Activated CD4-positive, alpha-beta T cell treated with anti-CD3 and anti-CD28 coated beads for 36 hours (primary cell): ENCODE measurements at regions not wholly inside any gene's neighbourhood (a gene's known extent, or its start where the extent isn't known, plus 50 kb on each side); places are given as distances from the start of the nearest gene placed in this dataset.

Experiments
- ATAC-seq: fragments of 200-7000 bp; cut with Tn5 transposase; one replicate; pipeline ENCODE4 v1.10.0; 2021; ENCODE audit warnings: mild to moderate bottlenecking, moderate library complexity
- CTCF ChIA-PET: fragments of 350-600 bp; sonication (Branson Sonifier 250); formaldehyde crosslinking; loops from one replicate; lab custom pipeline; 2021; ENCODE audit warnings: antibody characterized with exemption; lab: Charles Lee
- POLR2A ChIA-PET: fragments of 350-600 bp; sonication (Branson Sonifier 250); formaldehyde crosslinking; loops from one replicate; lab custom pipeline; 2021; ENCODE audit warnings: antibody characterized with exemption, inconsistent platforms; lab: Charles Lee
- DNase-seq: peaks from one replicate; pipeline ENCODE4 v3.0.0-alpha.2; 2020
- H3K27ac Mint-ChIP-seq: one replicate; pipeline ENCODE4 v1.8.0; 2021; ENCODE audit warnings: mixed read lengths
- H3K27me3 Mint-ChIP-seq: one replicate; pipeline ENCODE4 v1.8.0; 2021; ENCODE audit warnings: mixed read lengths
- H3K36me3 Mint-ChIP-seq: one replicate; pipeline ENCODE4 v1.8.0; 2021; ENCODE audit warnings: low read depth, mixed read lengths
- H3K4me1 Mint-ChIP-seq: one replicate; pipeline ENCODE4 v1.8.0; 2021; ENCODE audit warnings: mixed read lengths
- H3K4me3 Mint-ChIP-seq: one replicate; pipeline ENCODE4 v1.8.0; 2021; ENCODE audit warnings: mild to moderate bottlenecking, moderate library complexity, mixed read lengths
- H3K9me3 Mint-ChIP-seq: one replicate; pipeline ENCODE4 v1.8.0; 2021; ENCODE audit warnings: low read depth, mixed read lengths
- intact Hi-C, 2 experiments: fragments of 100-400 bp; cut with DNase I in 1 of 2; cut with micrococcal nuclease in 1 of 2; formaldehyde crosslinking; loops; one replicate each; pipeline versions ENCODE4 v1.14.2 to v1.15.1; 2022 to 2024; cut with DNase I, micrococcal nuclease

DNA sequence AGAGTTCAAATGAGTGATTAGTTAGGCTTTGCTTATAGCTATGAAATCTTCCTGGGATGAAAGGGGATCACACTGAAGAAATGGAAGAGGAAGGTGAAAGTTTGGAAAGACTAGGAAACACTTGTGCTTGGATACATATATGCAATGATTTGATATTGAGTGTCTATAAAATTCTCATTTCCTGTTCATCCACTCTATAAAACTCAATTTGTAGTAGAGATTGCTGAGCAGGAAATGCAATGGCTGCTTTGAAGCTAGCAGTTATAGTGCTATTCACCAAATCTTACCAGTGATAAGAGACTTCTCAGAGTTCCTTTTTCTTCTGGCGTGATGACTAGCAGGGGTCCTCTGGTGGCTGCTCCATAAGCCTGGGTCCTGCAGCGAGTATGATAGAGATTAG, 128.1 kb upstream of the HPF1 start:
- POLR2A ChIA-PET: no interaction called here
- intact Hi-C loops: no loop called here
- H3K4me3 Mint-ChIP-seq: no peak overlapping the region
- H3K4me1 Mint-ChIP-seq: no peaks in the 10 kb centered on the region
- CTCF ChIA-PET: no interaction called here
- H3K9me3 Mint-ChIP-seq: peaks cover 8% of the 10 kb centered on the region
- no peak overlapping the region for H3K27ac Mint-ChIP-seq
- no peaks in the 10 kb centered on the region for H3K36me3 Mint-ChIP-seq
- ATAC-seq: no peak
- H3K27me3 Mint-ChIP-seq: no peaks in the 10 kb centered on the region
- no peak for DNase-seq

DNA sequence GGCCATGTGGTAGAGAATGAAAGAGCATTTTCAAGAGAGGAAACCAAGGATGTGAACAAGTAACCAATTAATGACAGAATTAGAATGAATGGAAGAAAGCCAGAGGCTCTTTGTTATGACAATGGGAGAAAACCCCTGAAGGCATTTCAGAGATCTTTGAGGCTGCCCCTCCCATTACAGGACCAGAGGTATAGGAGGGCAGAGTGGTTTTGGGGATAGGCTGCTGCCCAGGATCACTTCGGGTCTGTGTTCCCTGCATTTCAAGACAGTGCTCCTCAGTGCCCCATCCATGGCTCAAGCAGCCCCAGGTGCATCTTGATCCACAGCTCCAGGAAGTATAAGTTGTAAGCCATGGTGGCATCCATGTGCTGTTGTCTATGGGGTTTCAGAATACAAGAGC, 124.0 kb upstream of the HPF1 start:
- POLR2A ChIA-PET: no interaction called here

DNA sequence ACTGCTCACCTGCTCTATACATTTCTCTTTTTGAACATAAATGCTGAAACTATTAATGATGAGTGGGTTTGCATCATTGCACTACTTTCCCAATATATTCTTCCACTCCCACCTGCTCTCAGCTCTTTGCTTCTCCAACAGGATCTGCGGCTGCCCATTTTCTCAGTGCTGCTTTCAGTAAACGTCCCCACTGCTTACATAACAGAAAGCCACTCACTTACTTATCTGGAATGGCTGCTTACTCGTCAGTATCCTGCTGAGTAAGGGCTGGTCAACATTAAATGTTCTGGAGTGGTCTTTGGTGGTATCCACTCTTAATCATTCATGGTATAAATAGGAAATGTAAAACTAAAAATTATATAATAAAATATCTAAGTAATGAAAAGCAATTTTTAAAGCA, 112.8 kb upstream of the HPF1 start:
- intact Hi-C loops: no loop called here
- DNase-seq: no peak
- Mint-ChIP-seq H3K4me3 (no peak overlapping the region), H3K27me3 (peaks cover 4% of the 10 kb centered on the region), H3K4me1 (no peaks in the 10 kb centered on the region), H3K27ac (no peak overlapping the region), H3K36me3 (no peaks in the 10 kb centered on the region), H3K9me3 (no peaks in the 10 kb centered on the region)
- POLR2A ChIA-PET: no interaction called here
- ATAC-seq: no peak
- CTCF ChIA-PET: interaction anchor here (0.5 to 0.6 kb wide), 2 partner anchors 52 to 552 kb away, joined by 4 to 5 read pairs; no protein-coding TSS in a partner anchor

More for the DNA sequence above, 124.0 kb upstream of the HPF1 start:
- CTCF ChIA-PET: no interaction called here
- intact Hi-C loops: no loop called here
- Mint-ChIP-seq H3K27me3 (no peaks in the 10 kb centered on the region), H3K4me1 (no peaks in the 10 kb centered on the region), H3K4me3 (no peak overlapping the region), H3K36me3 (no peaks in the 10 kb centered on the region), H3K27ac (no peak overlapping the region), H3K9me3 (no peaks in the 10 kb centered on the region)
- no peak for ATAC-seq
- DNase-seq: no peak

DNA sequence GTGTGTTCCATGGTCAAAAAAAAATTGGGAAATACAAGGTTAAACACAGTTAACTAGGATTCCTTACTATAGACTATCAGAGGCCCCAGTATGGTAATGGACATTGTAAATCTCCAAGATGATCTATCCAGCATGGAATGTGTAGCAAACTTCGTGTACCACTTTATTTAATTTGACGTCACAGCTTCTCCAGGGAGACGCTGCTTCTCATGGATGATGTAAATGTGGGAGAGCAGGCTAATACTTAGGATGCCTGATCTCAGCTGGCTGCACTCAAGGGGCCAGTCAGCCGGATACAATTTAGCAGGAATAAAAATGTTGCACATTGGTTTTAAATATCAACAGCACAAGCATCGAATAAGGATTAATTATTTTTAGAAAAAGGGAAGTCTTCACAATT, 111.7 kb upstream of the HPF1 start:
- H3K4me3 Mint-ChIP-seq: no peak overlapping the region
- ChIA-PET POLR2A (no interaction called here), CTCF (no interaction called here)
- DNase-seq (no peak), ATAC-seq (no peak)
- H3K4me1 Mint-ChIP-seq: no peaks in the 10 kb centered on the region
- H3K27me3 Mint-ChIP-seq: peaks cover 4% of the 10 kb centered on the region
- no peaks in the 10 kb centered on the region for H3K9me3 Mint-ChIP-seq
- H3K27ac Mint-ChIP-seq: no peak overlapping the region
- H3K36me3 Mint-ChIP-seq: no peaks in the 10 kb centered on the region
- intact Hi-C loops: no loop called here

DNA sequence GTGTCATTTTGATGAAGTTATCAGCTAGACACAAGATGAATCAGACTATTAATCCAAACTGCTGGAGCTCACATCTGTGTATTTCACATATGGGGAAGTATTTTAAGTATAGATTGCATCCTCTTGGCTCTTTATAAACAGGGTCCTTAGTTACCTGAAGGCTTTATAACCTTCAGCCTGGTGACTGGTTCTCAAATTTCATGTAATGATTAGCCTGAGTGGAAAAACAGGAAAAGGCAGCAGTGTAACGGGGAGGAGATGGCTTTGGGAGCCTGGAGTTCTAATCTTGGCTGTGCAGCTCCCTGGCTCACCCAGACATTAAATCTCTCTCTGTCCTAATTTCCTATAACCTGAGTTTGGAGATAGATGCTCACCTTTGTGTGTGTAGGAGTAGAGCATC, 103.8 kb upstream of the HPF1 start:
- intact Hi-C loops: no loop called here
- POLR2A ChIA-PET: no interaction called here
- no peaks in the 10 kb centered on the region for H3K36me3 Mint-ChIP-seq
- ATAC-seq (no peak), DNase-seq (no peak)
- H3K4me1 Mint-ChIP-seq: no peaks in the 10 kb centered on the region
- no peak overlapping the region for H3K4me3 Mint-ChIP-seq
- peaks cover 4% of the 10 kb centered on the region for H3K27me3 Mint-ChIP-seq
- CTCF ChIA-PET: no interaction called here
- H3K27ac Mint-ChIP-seq: no peak overlapping the region
- H3K9me3 Mint-ChIP-seq: no peaks in the 10 kb centered on the region

DNA sequence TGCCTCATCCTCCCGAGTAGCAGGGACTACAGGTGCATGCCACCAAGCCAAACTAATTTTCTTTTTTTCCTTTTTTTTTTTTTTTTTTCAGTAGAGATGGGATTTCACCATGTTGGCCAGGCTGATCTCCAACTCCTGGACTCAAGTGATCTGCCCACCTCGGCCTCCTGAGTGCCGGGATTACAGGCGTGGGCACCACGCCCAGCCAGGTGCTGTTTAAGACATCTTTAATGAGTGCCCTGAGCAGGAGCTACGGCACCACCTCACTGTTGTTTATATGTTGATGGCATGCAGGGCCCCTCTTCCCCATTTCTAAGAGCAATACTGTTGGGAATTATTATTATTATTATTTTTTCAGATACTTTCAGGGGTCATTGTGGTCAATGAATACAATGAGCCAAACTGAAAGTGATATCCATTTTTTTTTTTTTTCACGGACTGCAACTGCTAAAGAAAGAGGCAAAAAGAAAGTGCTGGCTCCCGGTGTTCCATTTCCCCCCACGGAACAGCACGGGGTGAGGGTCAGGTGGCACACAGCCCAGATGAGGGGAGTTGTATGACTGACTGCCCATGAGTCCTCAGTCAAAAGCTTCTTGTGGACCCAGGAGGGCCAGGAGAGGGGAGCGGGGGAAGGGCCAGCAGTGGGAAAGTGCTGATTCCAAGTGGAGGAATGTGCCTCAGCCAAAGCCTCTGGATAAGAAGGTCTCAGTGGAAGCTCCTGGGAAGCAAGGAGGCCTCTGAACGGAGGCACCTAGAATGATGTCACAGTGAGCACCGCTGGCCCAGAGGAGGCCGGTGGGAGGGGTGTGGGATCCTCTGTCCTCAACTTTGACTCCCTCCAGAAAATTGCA, 101.8 kb upstream of the HPF1 start:
- Mint-ChIP-seq H3K9me3 (no peaks in the 10 kb centered on the region), H3K36me3 (no peaks in the 10 kb centered on the region), H3K4me1 (no peaks in the 10 kb centered on the region), H3K4me3 (no peak overlapping the region), H3K27me3 (peaks cover 4% of the 10 kb centered on the region), H3K27ac (no peak overlapping the region)
- ChIA-PET POLR2A (no interaction called here), CTCF (no interaction called here)
- DNase-seq (no peak), ATAC-seq (no peak)
- intact Hi-C loops: no loop called here

DNA sequence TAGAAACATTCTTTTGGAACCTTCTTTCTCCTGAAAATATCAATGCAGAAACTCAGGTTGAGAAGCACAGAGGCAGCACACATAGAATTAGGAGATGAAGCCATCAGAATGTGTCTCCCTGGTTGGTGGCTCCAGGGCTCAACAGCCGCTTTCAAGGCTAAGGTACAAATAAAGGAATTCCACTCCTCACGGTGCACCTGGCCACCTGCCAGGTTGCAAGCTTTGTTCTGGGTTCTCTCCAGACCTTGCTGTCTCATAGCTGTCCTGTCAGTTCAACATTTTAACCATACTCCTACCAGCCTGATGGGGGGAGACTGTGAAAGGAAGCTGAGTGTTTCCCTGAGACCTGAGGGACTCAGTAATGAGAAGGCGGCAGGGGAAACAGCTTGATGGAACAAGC, 96.3 kb upstream of the HPF1 start:
- Mint-ChIP-seq H3K27ac (no peak overlapping the region), H3K4me1 (no peaks in the 10 kb centered on the region), H3K9me3 (no peaks in the 10 kb centered on the region), H3K4me3 (no peak overlapping the region), H3K36me3 (no peaks in the 10 kb centered on the region), H3K27me3 (peaks cover 1% of the 10 kb centered on the region)
- POLR2A ChIA-PET: no interaction called here
- ATAC-seq: no peak
- intact Hi-C loops: no loop called here
- no peak for DNase-seq
- CTCF ChIA-PET: no interaction called here

DNA sequence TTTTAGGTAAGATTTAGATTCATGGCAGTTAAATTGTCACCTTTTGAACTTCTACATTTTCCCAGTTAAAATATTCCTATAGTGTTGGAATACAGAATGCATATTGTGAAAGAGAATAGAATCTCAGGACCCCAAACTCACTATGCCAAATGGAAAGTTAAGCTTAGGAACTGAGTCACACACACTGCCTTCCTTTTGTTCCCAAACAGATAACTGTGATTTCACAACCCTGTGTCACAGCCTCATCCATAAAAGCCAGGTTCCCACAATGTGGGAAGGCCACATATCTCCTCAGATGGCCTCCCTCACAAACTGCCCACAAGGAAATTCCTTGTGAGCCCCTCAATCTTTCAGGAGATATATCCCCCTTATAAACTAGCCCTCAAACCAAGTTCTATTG, 94.7 kb upstream of the HPF1 start:
- Mint-ChIP-seq H3K27me3 (peaks cover 1% of the 10 kb centered on the region), H3K9me3 (no peaks in the 10 kb centered on the region), H3K27ac (no peak overlapping the region), H3K36me3 (no peaks in the 10 kb centered on the region), H3K4me3 (no peak overlapping the region), H3K4me1 (no peaks in the 10 kb centered on the region)
- DNase-seq (no peak), ATAC-seq (no peak)
- CTCF ChIA-PET: no interaction called here
- POLR2A ChIA-PET: no interaction called here
- intact Hi-C loops: no loop called here

DNA sequence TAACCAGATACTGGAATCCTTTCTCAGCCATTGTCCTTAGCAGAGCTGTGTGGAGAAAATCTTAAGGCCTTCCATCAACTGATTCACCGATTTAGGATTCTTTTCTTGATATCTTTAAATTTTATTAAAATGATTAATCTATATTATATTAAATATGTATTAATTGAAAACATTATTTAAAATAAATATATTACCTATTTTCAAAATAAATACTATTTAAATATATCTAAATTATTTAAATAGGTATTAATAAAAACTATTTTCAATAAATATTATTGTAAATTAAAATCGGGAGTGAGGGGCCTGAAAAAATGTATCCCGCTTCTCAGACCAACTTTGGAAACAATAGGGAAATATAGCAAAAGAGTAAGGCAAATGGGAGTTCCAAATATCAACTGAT, 94.0 kb upstream of the HPF1 start:
- no peak overlapping the region for H3K27ac Mint-ChIP-seq
- DNase-seq (no peak), ATAC-seq (no peak)
- POLR2A ChIA-PET: no interaction called here
- H3K9me3 Mint-ChIP-seq: no peaks in the 10 kb centered on the region
- CTCF ChIA-PET: interaction anchor here (0.6 kb wide), 1 partner anchor 12 kb away, joined by 3 read pairs; no protein-coding TSS in a partner anchor
- H3K4me3 Mint-ChIP-seq: no peak overlapping the region
- H3K27me3 Mint-ChIP-seq: peaks cover 1% of the 10 kb centered on the region
- H3K36me3 Mint-ChIP-seq: no peaks in the 10 kb centered on the region
- H3K4me1 Mint-ChIP-seq: no peaks in the 10 kb centered on the region
- intact Hi-C loops: no loop called here

DNA sequence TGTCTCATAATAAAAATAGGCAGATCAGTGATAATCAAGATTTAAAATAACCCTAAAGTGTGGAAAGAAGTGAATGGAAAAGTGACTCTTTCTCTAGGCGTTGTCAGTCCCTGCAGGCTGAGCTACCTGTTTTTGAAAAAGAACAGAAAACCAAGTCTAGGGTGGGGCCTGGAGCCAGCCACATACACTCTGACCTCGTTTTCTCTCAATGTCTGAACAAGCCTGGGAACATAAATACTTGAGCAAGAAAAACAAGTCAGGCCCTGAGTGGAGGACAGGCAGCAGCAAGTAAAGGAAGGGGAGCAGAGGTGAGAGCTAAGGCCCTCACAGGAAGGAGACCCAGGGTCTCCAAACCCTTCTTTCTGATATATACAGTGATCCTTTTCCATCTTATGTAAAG, 91.7 kb upstream of the HPF1 start:
- CTCF ChIA-PET: no interaction called here
- POLR2A ChIA-PET: no interaction called here
- Mint-ChIP-seq H3K27me3 (peaks cover 1% of the 10 kb centered on the region), H3K27ac (no peak overlapping the region), H3K4me1 (no peaks in the 10 kb centered on the region), H3K9me3 (no peaks in the 10 kb centered on the region), H3K36me3 (no peaks in the 10 kb centered on the region), H3K4me3 (no peak overlapping the region)
- no peak for ATAC-seq
- intact Hi-C loops: no loop called here
- DNase-seq: no peak

DNA sequence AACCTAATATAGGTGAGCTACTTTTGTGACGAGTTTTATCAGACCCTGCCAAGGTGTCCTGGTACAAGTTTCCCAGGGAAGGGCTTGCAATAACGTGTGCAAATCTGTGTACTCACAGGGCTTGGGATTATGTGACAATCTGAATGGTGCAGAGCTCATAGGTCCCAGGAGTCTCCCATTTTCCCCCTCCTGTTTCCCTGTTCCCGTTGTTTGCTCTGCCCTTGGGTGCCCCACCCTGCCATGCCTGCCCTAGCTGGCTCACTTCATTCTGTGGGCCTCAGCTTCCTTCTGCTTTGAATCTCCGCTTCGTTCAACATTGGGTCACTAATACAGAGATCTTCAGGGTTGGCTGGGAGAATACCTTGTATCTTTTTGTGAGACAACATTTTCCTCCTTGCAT, 90.3 kb upstream of the HPF1 start:
- intact Hi-C loops: no loop called here
- no peak overlapping the region for H3K27ac Mint-ChIP-seq
- DNase-seq: no peak
- CTCF ChIA-PET: no interaction called here
- H3K4me1 Mint-ChIP-seq: no peaks in the 10 kb centered on the region
- no peaks in the 10 kb centered on the region for H3K9me3 Mint-ChIP-seq
- peaks cover 1% of the 10 kb centered on the region for H3K27me3 Mint-ChIP-seq
- POLR2A ChIA-PET: no interaction called here
- no peaks in the 10 kb centered on the region for H3K36me3 Mint-ChIP-seq
- no peak for ATAC-seq
- no peak overlapping the region for H3K4me3 Mint-ChIP-seq

DNA sequence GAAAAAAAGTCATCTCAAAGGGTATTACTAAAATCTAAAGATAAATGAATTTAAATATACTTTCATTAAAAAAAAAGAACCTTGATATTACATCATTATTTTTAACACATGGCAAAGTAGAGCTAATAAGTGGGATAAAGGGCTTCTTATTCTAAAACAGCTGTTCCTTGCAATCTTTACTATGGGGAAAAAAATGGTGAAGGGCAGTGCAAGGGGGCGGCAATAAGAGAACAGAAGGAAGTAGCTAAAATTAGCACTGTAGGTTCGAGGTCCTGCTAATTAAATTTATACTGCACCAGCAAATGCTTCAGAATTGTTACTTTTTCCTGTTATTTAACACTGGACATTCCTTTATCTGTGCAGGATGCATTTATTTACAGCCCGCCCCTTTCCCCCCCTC, 89.4 kb upstream of the HPF1 start:
- POLR2A ChIA-PET: no interaction called here
- no peak overlapping the region for H3K4me3 Mint-ChIP-seq
- CTCF ChIA-PET: no interaction called here

More for the DNA sequence above, 89.4 kb upstream of the HPF1 start:
- Mint-ChIP-seq H3K36me3 (no peaks in the 10 kb centered on the region), H3K4me1 (no peaks in the 10 kb centered on the region), H3K27ac (no peak overlapping the region), H3K9me3 (no peaks in the 10 kb centered on the region), H3K27me3 (no peaks in the 10 kb centered on the region)
- ATAC-seq: no peak
- intact Hi-C loops: no loop called here
- DNase-seq: no peak
